OCI-LY3 (cell line): ENCODE measurements at regions not wholly inside any gene's neighbourhood (a gene's known extent, or its start where the extent isn't known, plus 50 kb on each side); places are given as distances from the start of the nearest gene placed in this dataset.

Source experiments
- H2AFZ ChIP-seq: fragments of 200-600, 300-600 bp; shearing (Covaris generic); 2 replicates; pipeline ENCODE4 v1.6.0; 2014; ENCODE audit warnings: antibody characterized with exemption, low read depth, low read length
- H3K27ac ChIP-seq: fragments of 200-600, 300-600 bp; sonication (generic); 2 replicates; pipeline ENCODE4 v1.5.1; 2014; ENCODE audit warnings: mild to moderate bottlenecking, low read length, moderate library complexity, mixed read lengths
- H3K27me3 ChIP-seq: fragments of 200-600, 300-600 bp; sonication (generic); 2 replicates; pipeline ENCODE4 v1.6.1; 2014; ENCODE audit warnings: low read depth, low read length, mixed read lengths
- H3K36me3 ChIP-seq: fragments of 200-600, 300-600 bp; sonication (generic); replicated peaks from 2 replicates; pipeline ENCODE3; 2014; ENCODE audit warnings: low read depth, low read length, mixed read lengths
- H3K4me1 ChIP-seq: fragments of 300-600, 200-600 bp; sonication (generic); 2 replicates; pipeline ENCODE4 v1.6.1; 2014; ENCODE audit warnings: low read length, mixed read lengths
- H3K4me2 ChIP-seq: fragments of 200-600, 300-600 bp; sonication (generic); 2 replicates; pipeline ENCODE4 v1.6.1; 2014; ENCODE audit warnings: low read length, mixed read lengths
- H3K4me3 ChIP-seq: fragments of 300-600, 200-600 bp; sonication (generic); 2 replicates; pipeline ENCODE4 v1.5.1; 2014; ENCODE audit warnings: antibody characterized with exemption, mild to moderate bottlenecking, low read length, moderate library complexity
- H3K79me2 ChIP-seq: fragments of 300-600, 200-600 bp; shearing (Covaris generic); 2 replicates; pipeline ENCODE4 v1.6.1; 2014; ENCODE audit warnings: mild to moderate bottlenecking, low read length, mixed read lengths
- H3K9ac ChIP-seq: fragments of 300-600, 200-600 bp; shearing (Covaris generic); 2 replicates; pipeline ENCODE4 v1.6.0; 2014; ENCODE audit warnings: mild to moderate bottlenecking, low read length, moderate library complexity
- H3K9me3 ChIP-seq: fragments of 200-600, 300-600 bp; shearing (Covaris generic); 2 replicates; pipeline ENCODE4 v1.6.1; 2014; ENCODE audit warnings: low read length, mixed read lengths; ENCODE audit not compliant: insufficient read depth
- H4K20me1 ChIP-seq: fragments of 200-600, 300-600 bp; sonication (generic); 2 replicates; pipeline ENCODE4 v1.6.1; 2016; ENCODE audit warnings: low read length, mixed read lengths; ENCODE audit not compliant: insufficient read depth
- EZH2phosphoT487 ChIP-seq: fragments of 200-600 bp; shearing (Covaris generic); IDR thresholded peaks from 2 replicates; pipeline ENCODE4 v1.6.1; 2018; ENCODE audit warnings: antibody characterized with exemption, mixed run types, low read depth
- TF ChIP-seq, protein P1 (sequence below): fragments of 200-600, 300-600 bp; sonication (generic); IDR thresholded peaks from 2 replicates; pipeline ENCODE4 v1.5.1; 2014; ENCODE audit warnings: antibody characterized with exemption, low read length, low read depth

DNA sequence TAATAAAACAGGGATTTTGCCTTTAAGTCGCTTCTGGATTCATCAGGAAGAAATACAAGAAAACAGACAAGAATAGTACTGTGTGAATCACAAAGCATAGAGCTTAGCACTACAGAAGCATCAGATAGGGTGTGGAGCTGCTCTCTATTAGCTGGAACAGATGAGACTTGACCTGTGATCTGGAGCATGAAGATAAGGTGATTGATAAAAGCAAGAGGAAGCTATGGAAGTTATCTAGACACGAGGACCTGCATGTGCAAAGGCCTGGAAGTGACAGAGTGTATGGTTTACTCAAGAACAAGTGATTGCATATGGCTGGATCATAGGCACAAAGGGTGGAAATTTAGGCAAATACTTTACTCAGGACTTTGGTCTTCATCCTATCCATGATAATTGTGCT lies 112.9 kb upstream of the MLIP start:
- no peak for TF ChIP-seq EZH2phosphoT487
- TF ChIP-seq, protein P1, sequence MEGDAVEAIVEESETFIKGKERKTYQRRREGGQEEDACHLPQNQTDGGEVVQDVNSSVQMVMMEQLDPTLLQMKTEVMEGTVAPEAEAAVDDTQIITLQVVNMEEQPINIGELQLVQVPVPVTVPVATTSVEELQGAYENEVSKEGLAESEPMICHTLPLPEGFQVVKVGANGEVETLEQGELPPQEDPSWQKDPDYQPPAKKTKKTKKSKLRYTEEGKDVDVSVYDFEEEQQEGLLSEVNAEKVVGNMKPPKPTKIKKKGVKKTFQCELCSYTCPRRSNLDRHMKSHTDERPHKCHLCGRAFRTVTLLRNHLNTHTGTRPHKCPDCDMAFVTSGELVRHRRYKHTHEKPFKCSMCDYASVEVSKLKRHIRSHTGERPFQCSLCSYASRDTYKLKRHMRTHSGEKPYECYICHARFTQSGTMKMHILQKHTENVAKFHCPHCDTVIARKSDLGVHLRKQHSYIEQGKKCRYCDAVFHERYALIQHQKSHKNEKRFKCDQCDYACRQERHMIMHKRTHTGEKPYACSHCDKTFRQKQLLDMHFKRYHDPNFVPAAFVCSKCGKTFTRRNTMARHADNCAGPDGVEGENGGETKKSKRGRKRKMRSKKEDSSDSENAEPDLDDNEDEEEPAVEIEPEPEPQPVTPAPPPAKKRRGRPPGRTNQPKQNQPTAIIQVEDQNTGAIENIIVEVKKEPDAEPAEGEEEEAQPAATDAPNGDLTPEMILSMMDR = no peak
- Histone ChIP-seq H3K9ac (no peak overlapping the region), H3K4me1 (peaks cover 5% of the 10 kb centered on the region), H3K4me3 (no peak overlapping the region), H3K9me3 (no peaks in the 10 kb centered on the region), H4K20me1 (no peaks in the 10 kb centered on the region), H3K36me3 (no peaks in the 10 kb centered on the region), H3K79me2 (no peaks in the 10 kb centered on the region), H3K27ac (no peak overlapping the region), H3K4me2 (no peak overlapping the region), H2AFZ (0 out of 2 replicates have a peak overlapping the region, but pooled peaks have one; percentile 56), H3K27me3 (no peaks in the 10 kb centered on the region)

DNA sequence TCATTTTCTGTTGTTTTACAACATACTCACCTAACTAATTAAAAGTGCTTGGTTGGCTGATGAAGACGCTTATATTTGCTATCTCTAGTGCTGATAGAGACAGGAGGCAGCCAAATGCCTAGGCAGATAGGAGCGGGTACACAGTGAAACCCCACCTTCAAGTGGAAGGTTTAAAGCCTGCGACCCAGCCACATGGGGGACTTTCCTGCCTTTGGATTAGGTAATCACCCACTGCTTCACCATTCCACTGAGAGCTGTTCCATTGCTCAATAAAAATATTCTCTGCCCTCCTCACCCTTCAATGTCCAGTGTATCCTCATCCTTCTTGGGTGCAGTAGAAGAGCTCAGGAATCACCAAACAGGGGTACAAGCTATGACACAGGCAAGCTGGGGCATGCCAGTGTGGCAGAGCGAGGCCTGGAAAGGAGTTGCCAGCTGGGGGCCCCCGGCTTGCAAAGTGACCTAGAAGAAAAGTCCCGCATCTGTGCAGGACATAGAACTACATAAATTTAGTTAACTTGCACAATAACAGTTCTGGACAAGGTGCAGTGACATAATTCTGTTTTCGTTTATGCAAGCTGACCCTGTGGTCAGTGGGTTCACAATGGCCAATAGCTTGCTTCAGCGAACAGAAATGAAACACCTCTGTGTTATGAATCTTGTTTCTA lies 112.0 kb upstream of the MLIP start:
- Histone ChIP-seq H3K27ac (no peak overlapping the region), H3K4me2 (no peak overlapping the region), H3K9me3 (no peaks in the 10 kb centered on the region), H3K4me1 (peaks cover 4% of the 10 kb centered on the region; the same call in 1 of the 2 replicates), H3K36me3 (no peaks in the 10 kb centered on the region), H4K20me1 (no peaks in the 10 kb centered on the region), H3K27me3 (no peaks in the 10 kb centered on the region), H3K79me2 (no peaks in the 10 kb centered on the region), H3K9ac (no peak overlapping the region), H3K4me3 (no peak overlapping the region), H2AFZ (no peak overlapping the region)
- TF ChIP-seq, protein P1 = no peak
- no peak for TF ChIP-seq EZH2phosphoT487

DNA sequence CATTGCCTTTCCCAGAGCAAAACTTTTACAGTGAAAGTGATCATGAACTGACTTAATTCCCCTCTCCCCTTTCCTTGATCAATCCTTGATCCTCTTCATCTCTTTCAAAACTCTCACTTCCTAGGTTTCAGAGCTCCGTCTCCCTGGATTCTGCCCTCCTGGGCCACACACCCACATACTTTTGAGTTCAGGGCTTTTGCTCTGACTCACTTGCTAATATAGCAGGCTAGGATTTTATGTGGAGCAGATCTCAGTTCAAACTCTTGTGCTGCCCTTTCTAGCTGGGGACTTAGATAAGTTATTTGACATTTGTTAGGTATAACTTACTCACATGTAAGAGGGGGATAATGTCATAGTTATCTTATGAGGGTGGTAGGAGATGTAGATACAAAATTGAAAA lies 109.1 kb upstream of the MLIP start:
- no peaks in the 10 kb centered on the region for H3K27me3 ChIP-seq
- TF ChIP-seq, protein P1 = no peak
- TF ChIP-seq EZH2phosphoT487 = no peak
- no peak overlapping the region for H3K27ac ChIP-seq
- H3K36me3 ChIP-seq = no peaks in the 10 kb centered on the region
- H3K4me1 ChIP-seq = peaks cover 4% of the 10 kb centered on the region; the same call in 1 of the 2 replicates
- H3K9ac ChIP-seq = no peak overlapping the region
- H3K4me3 ChIP-seq = no peak overlapping the region
- H3K9me3 ChIP-seq = no peaks in the 10 kb centered on the region
- no peaks in the 10 kb centered on the region for H4K20me1 ChIP-seq
- H3K79me2 ChIP-seq = no peaks in the 10 kb centered on the region
- no peak overlapping the region for H2AFZ ChIP-seq
- no peak overlapping the region for H3K4me2 ChIP-seq

DNA sequence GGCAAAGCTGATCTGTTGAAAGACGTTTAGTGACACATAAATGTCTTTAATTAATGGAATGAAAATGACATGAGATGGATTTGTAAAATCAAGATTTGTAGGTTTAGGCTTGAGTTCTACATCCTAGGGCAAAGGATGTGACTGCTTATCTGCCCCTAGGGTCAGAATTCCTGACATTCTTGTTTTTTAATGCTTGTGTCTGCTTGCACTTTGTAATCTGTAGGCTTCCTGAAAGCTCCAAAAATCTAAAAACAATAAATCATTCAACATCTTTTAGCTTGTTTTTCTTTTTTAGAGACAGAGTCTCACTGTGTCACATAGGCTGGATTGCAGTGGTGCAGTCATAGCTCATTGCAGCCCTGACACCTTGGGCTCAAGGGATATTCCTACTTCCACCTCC lies 107.9 kb upstream of the MLIP start:
- Histone ChIP-seq H3K4me3 (no peak overlapping the region), H3K9me3 (no peaks in the 10 kb centered on the region), H3K36me3 (no peaks in the 10 kb centered on the region), H3K9ac (no peak overlapping the region), H3K4me2 (no peak overlapping the region), H2AFZ (no peak overlapping the region), H4K20me1 (no peaks in the 10 kb centered on the region), H3K79me2 (no peaks in the 10 kb centered on the region), H3K4me1 (peaks cover 3% of the 10 kb centered on the region; the same call in 1 of the 2 replicates), H3K27me3 (no peaks in the 10 kb centered on the region), H3K27ac (no peak overlapping the region)
- TF ChIP-seq EZH2phosphoT487 = no peak
- TF ChIP-seq, protein P1 = no peak
